ENCODE measurements at regions not wholly inside any gene's neighbourhood (a gene's known extent, or its start where the extent isn't known, plus 50 kb on each side); places are given as distances from the start of the nearest gene placed in this dataset.

GRCh38 chr15:39330061-39330460 is 250.8 kb upstream of the THBS1 start:
- DNase-seq: no peak

GRCh38 chr15:39331584-39331983 is 249.3 kb upstream of the THBS1 start:
- DNase-seq: no peak

GRCh38 chr15:39332846-39333245 is 248.0 kb upstream of the THBS1 start:
- no peak for DNase-seq

- no peak for DNase-seq
Observed at GRCh38 chr15:39333393-39333792, 247.5 kb upstream of the THBS1 start.

GRCh38 chr15:39333896-39334295 is 247.0 kb upstream of the THBS1 start:
- no peak for DNase-seq

GRCh38 chr15:39336926-39337325 is 244.0 kb upstream of the THBS1 start:
- DNase-seq: no peak

GRCh38 chr15:39338251-39338650 is 242.6 kb upstream of the THBS1 start:
- DNase-seq: no peak

GRCh38 chr15:39340903-39341645 is 239.8 kb upstream of the THBS1 start:
- DNase-seq: no peak

GRCh38 chr15:39344662-39345141 is 236.2 kb upstream of the THBS1 start:
- DNase-seq: no peak

GRCh38 chr15:39345176-39345575 is 235.7 kb upstream of the THBS1 start:
- DNase-seq: no peak

GRCh38 chr15:39347453-39347852 is 233.4 kb upstream of the THBS1 start:
- no peak for DNase-seq

GRCh38 chr15:39350785-39351184 is 230.1 kb upstream of the THBS1 start:
- no peak for DNase-seq

GRCh38 chr15:39354189-39354588 is 226.7 kb upstream of the THBS1 start:
- DNase-seq: no peak

GRCh38 chr15:39357480-39358268 is 223.2 kb upstream of the THBS1 start:
- no peak for DNase-seq

GRCh38 chr15:39358441-39359041 is 222.3 kb upstream of the THBS1 start:
- no peak for DNase-seq

GRCh38 chr15:39359771-39360170 is 221.1 kb upstream of the THBS1 start:
- DNase-seq: no peak

GRCh38 chr15:39360452-39360851 is 220.4 kb upstream of the THBS1 start:
- DNase-seq: no peak

- DNase-seq: no peak
Observed at GRCh38 chr15:39361497-39361896, 219.4 kb upstream of the THBS1 start.

- DNase-seq: no peak
Observed at GRCh38 chr15:39362821-39363561, 217.9 kb upstream of the THBS1 start.

GRCh38 chr15:39363761-39364586 is 216.9 kb upstream of the THBS1 start:
- no peak for DNase-seq

GRCh38 chr15:39364721-39365120 is 216.2 kb upstream of the THBS1 start:
- no peak for DNase-seq

- DNase-seq: no peak
Observed at GRCh38 chr15:39365161-39365560, 215.7 kb upstream of the THBS1 start.
